ENCODE measurements at regions not wholly inside any gene's neighbourhood (a gene's known extent, or its start where the extent isn't known, plus 50 kb on each side); places are given as distances from the start of the nearest gene placed in this dataset.

DNA sequence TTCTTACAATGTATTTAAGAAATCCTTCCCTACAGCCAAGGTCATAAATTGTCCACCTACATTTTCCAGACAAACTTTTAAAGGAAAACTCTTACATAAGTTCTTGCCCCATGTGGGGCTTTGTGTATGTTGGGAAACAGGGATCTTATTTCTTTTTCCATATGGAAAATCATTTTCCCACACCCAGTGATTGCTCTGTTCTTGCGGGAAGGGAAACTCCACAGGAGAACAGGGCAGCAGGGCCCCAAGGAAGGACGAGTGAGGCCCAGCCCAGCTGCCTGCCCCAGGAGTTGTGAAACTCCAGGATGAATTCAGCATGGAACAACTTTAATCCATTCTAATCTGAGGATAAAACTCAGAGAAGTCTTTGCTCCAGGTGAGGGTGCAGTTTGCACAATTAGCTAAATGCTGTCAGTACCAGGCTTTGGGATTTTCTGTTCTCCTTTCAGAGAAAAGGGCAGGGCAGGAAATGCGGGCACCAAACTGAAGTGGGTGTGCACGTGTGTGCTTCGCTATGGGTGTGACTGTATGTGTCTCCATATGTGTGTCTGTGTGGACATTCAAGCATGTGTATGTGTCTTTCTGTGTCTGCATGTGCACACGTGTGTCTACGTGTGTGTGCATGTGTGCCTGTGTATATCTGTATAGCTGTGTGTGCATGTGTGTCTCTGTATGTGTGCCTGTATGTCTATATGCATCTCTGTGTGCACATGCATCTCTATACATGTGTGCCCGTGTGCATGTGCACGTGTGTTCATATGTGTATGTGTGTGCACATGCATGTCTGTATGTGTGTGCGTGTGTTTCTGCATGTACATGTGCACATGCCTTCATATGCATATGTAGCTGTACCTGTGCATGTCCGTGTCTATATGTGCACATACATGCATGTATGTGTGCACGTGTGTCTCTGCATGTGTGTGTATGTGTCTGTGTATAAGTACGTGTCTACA, 102.0 kb upstream of the FAM20C start:
- Histone ChIP-seq H3K36me3 (ENCODE audit: insufficient read depth, low read length) (no peaks in the 10 kb centered on the region), H4K20me1 (ENCODE audit: insufficient read depth) (no peaks in the 10 kb centered on the region)

GRCh38 chr7:91396-92175, 100.8 kb upstream of the FAM20C start:
- H3K4me3 ChIP-seq (ENCODE audit: low read length) = no peak overlapping the region
- H2AFZ ChIP-seq (ENCODE audit: low read depth, low read length) = no peak overlapping the region
- H3K36me3 ChIP-seq (ENCODE audit: insufficient read depth, low read length) = no peaks in the 10 kb centered on the region
- TF ChIP-seq EP300 (conservative IDR thresholded peaks at IDR 0.05; ENCODE audit: poor library complexity, severe bottlenecking) (no peak), MXI1 (conservative IDR thresholded peaks at IDR 0.05; ENCODE audit: poor library complexity, severe bottlenecking) (no peak), POLR2AphosphoS5 (IDR thresholded peaks at IDR 0.05) (no peak), SMC3 (conservative IDR thresholded peaks at IDR 0.05; ENCODE audit: poor library complexity) (no peak), RAD21 (conservative IDR thresholded peaks at IDR 0.05) (no peak), TAF1 (IDR thresholded peaks at IDR 0.05; ENCODE audit: low read depth) (no peak), EZH2 (IDR thresholded peaks at IDR 0.05; ENCODE audit: borderline replicate concordance, insufficient read depth, low read length, poor library complexity, severe bottlenecking) (no peak)
- TF ChIP-seq, protein P1, sequence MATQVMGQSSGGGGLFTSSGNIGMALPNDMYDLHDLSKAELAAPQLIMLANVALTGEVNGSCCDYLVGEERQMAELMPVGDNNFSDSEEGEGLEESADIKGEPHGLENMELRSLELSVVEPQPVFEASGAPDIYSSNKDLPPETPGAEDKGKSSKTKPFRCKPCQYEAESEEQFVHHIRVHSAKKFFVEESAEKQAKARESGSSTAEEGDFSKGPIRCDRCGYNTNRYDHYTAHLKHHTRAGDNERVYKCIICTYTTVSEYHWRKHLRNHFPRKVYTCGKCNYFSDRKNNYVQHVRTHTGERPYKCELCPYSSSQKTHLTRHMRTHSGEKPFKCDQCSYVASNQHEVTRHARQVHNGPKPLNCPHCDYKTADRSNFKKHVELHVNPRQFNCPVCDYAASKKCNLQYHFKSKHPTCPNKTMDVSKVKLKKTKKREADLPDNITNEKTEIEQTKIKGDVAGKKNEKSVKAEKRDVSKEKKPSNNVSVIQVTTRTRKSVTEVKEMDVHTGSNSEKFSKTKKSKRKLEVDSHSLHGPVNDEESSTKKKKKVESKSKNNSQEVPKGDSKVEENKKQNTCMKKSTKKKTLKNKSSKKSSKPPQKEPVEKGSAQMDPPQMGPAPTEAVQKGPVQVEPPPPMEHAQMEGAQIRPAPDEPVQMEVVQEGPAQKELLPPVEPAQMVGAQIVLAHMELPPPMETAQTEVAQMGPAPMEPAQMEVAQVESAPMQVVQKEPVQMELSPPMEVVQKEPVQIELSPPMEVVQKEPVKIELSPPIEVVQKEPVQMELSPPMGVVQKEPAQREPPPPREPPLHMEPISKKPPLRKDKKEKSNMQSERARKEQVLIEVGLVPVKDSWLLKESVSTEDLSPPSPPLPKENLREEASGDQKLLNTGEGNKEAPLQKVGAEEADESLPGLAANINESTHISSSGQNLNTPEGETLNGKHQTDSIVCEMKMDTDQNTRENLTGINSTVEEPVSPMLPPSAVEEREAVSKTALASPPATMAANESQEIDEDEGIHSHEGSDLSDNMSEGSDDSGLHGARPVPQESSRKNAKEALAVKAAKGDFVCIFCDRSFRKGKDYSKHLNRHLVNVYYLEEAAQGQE (IDR thresholded peaks at IDR 0.05; ENCODE audit: borderline replicate concordance) = no peak

More for the DNA sequence above, 102.0 kb upstream of the FAM20C start:
- H3K79me2 ChIP-seq (replicated peaks; ENCODE audit: insufficient read depth, low read length) = no peaks in the 10 kb centered on the region
- H3K9me2 ChIP-seq (ENCODE audit: insufficient read depth, low read length) = no peaks in the 10 kb centered on the region
- no peak overlapping the region for H3K4me3 ChIP-seq (ENCODE audit: low read length)
- H3K9me3 ChIP-seq (ENCODE audit: low read length) = no peaks in the 10 kb centered on the region
- H3K27me3 ChIP-seq (ENCODE audit: insufficient read depth, low read depth, low read length) = no peaks in the 10 kb centered on the region
- H3K9ac ChIP-seq (ENCODE audit: low read length) = no peak overlapping the region
- no peaks in the 10 kb centered on the region for H3F3A ChIP-seq (ENCODE audit: insufficient read depth, low read length, poor library complexity, severe bottlenecking)
- H3K27ac ChIP-seq (ENCODE audit: low read length) = no peak overlapping the region
- H3K4me2 ChIP-seq (ENCODE audit: low read length) = no peak overlapping the region
- no peak overlapping the region for H2AFZ ChIP-seq (ENCODE audit: low read depth, low read length)
- TF ChIP-seq POLR2AphosphoS5 (IDR thresholded peaks at IDR 0.05) (no peak), EP300 (conservative IDR thresholded peaks at IDR 0.05; ENCODE audit: poor library complexity, severe bottlenecking) (no peak), SMC3 (conservative IDR thresholded peaks at IDR 0.05; ENCODE audit: poor library complexity) (no peak), EZH2 (IDR thresholded peaks at IDR 0.05; ENCODE audit: borderline replicate concordance, insufficient read depth, low read length, poor library complexity, severe bottlenecking) (no peak), RAD21 (conservative IDR thresholded peaks at IDR 0.05) (no peak), TAF1 (IDR thresholded peaks at IDR 0.05; ENCODE audit: low read depth) (no peak), MXI1 (conservative IDR thresholded peaks at IDR 0.05; ENCODE audit: poor library complexity, severe bottlenecking) (no peak)
- TF ChIP-seq, protein P1 (IDR thresholded peaks at IDR 0.05; ENCODE audit: borderline replicate concordance) = no peak
- TF ChIP-seq, protein P2, sequence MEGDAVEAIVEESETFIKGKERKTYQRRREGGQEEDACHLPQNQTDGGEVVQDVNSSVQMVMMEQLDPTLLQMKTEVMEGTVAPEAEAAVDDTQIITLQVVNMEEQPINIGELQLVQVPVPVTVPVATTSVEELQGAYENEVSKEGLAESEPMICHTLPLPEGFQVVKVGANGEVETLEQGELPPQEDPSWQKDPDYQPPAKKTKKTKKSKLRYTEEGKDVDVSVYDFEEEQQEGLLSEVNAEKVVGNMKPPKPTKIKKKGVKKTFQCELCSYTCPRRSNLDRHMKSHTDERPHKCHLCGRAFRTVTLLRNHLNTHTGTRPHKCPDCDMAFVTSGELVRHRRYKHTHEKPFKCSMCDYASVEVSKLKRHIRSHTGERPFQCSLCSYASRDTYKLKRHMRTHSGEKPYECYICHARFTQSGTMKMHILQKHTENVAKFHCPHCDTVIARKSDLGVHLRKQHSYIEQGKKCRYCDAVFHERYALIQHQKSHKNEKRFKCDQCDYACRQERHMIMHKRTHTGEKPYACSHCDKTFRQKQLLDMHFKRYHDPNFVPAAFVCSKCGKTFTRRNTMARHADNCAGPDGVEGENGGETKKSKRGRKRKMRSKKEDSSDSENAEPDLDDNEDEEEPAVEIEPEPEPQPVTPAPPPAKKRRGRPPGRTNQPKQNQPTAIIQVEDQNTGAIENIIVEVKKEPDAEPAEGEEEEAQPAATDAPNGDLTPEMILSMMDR (IDR thresholded peaks at IDR 0.05; ENCODE audit: poor library complexity, severe bottlenecking) = no peak

More at GRCh38 chr7:91396-92175, 100.8 kb upstream of the FAM20C start:
- no peaks in the 10 kb centered on the region for H3K9me3 ChIP-seq (ENCODE audit: low read length)
- H4K20me1 ChIP-seq (ENCODE audit: insufficient read depth) = no peaks in the 10 kb centered on the region
- no peaks in the 10 kb centered on the region for H3F3A ChIP-seq (ENCODE audit: insufficient read depth, low read length, poor library complexity, severe bottlenecking)
- no peaks in the 10 kb centered on the region for H3K9me2 ChIP-seq (ENCODE audit: insufficient read depth, low read length)
- H3K79me2 ChIP-seq (replicated peaks; ENCODE audit: insufficient read depth, low read length) = no peaks in the 10 kb centered on the region
- H3K9ac ChIP-seq (ENCODE audit: low read length) = no peak overlapping the region
- H3K27me3 ChIP-seq (ENCODE audit: insufficient read depth, low read depth, low read length) = no peaks in the 10 kb centered on the region
- no peak overlapping the region for H3K27ac ChIP-seq (ENCODE audit: low read length)
- H3K4me2 ChIP-seq (ENCODE audit: low read length) = no peak overlapping the region

All from neural cell (in vitro differentiated cells).